MCF 10A (cell line): ENCODE measurements at regions not wholly inside any gene's neighbourhood (a gene's known extent, or its start where the extent isn't known, plus 50 kb on each side); places are given as distances from the start of the nearest gene placed in this dataset.

Experiments
- BruUV-seq: library from RNA; stranded (reverse); fragments of 400-500 nt; replicated peaks from 2 replicates; lab custom pipeline; 2021; lab: Mats Ljungman, UMichigan
- CTCF ChIA-PET: fragments of 300-600 bp; sonication (Branson Sonifier 250); formaldehyde crosslinking; extraction: SDS; loops from one replicate; lab custom pipeline; 2021; ENCODE audit warnings: antibody characterized with exemption, inconsistent platforms; lab: Yijun Ruan, JAX
- POLR2A ChIA-PET: fragments of 300-600, 350-650 bp; sonication (Branson Sonifier 250); formaldehyde crosslinking; extraction: SDS; loops from one replicate; lab custom pipeline; 2020; ENCODE audit warnings: antibody characterized with exemption, inconsistent platforms; lab: Yijun Ruan, JAX
- DNase-seq: peaks from one replicate; pipeline ENCODE4 v3.0.0-alpha.2; 2018; ENCODE audit not compliant: unreplicated experiment
- H3K27ac Mint-ChIP-seq: one replicate; pipeline ENCODE4 v1.8.0; 2022; ENCODE audit warnings: mild to moderate bottlenecking, low read depth, mixed read lengths; ENCODE audit not compliant: unreplicated experiment
- H3K27me3 Mint-ChIP-seq: one replicate; pipeline ENCODE4 v1.8.0; 2022; ENCODE audit warnings: mixed read lengths; ENCODE audit not compliant: insufficient read depth, unreplicated experiment
- H3K36me3 Mint-ChIP-seq: one replicate; pipeline ENCODE4 v1.8.0; 2022; ENCODE audit warnings: mild to moderate bottlenecking, moderate library complexity, mixed read lengths; ENCODE audit not compliant: insufficient read depth, unreplicated experiment
- H3K4me1 Mint-ChIP-seq: one replicate; pipeline ENCODE4 v1.8.0; 2022; ENCODE audit warnings: mixed read lengths; ENCODE audit not compliant: insufficient read depth, unreplicated experiment
- H3K4me3 Mint-ChIP-seq: one replicate; pipeline ENCODE4 v1.8.0; 2022; ENCODE audit warnings: mild to moderate bottlenecking, moderate library complexity, mixed read lengths; ENCODE audit not compliant: unreplicated experiment
- H3K9me3 Mint-ChIP-seq: one replicate; pipeline ENCODE4 v1.8.0; 2022; ENCODE audit warnings: mixed read lengths; ENCODE audit not compliant: unreplicated experiment
- intact Hi-C: fragments of 100-400 bp; cut with micrococcal nuclease; formaldehyde crosslinking; loops from 2 replicates; pipeline ENCODE4 v1.14.1; 2022
- TF ChIP-seq, protein P1 (sequence below): fragments of 200-600 bp; IDR thresholded peaks from one replicate; pipeline ENCODE4 v1.8.0; 2022; ENCODE audit warnings: antibody characterized with exemption, mild to moderate bottlenecking; ENCODE audit not compliant: unreplicated experiment

GRCh38 chr1:71304125-71304524, 223.3 kb upstream of the ZRANB2 start:
- TF ChIP-seq, protein P1, sequence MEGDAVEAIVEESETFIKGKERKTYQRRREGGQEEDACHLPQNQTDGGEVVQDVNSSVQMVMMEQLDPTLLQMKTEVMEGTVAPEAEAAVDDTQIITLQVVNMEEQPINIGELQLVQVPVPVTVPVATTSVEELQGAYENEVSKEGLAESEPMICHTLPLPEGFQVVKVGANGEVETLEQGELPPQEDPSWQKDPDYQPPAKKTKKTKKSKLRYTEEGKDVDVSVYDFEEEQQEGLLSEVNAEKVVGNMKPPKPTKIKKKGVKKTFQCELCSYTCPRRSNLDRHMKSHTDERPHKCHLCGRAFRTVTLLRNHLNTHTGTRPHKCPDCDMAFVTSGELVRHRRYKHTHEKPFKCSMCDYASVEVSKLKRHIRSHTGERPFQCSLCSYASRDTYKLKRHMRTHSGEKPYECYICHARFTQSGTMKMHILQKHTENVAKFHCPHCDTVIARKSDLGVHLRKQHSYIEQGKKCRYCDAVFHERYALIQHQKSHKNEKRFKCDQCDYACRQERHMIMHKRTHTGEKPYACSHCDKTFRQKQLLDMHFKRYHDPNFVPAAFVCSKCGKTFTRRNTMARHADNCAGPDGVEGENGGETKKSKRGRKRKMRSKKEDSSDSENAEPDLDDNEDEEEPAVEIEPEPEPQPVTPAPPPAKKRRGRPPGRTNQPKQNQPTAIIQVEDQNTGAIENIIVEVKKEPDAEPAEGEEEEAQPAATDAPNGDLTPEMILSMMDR: no peak
- H3K4me3 Mint-ChIP-seq: no peak overlapping the region
- H3K27ac Mint-ChIP-seq: peak overlapping the region; percentile 68
- ChIA-PET CTCF (interaction anchor here (0.7 kb wide), 1 partner anchor 1745 kb away, joined by 3 read pairs; no protein-coding TSS in a partner anchor), POLR2A (no interaction called here)
- no peaks in the 10 kb centered on the region for H3K36me3 Mint-ChIP-seq
- peaks cover 24% of the 10 kb centered on the region for H3K4me1 Mint-ChIP-seq
- H3K27me3 Mint-ChIP-seq: no peaks in the 10 kb centered on the region
- no peaks in the 10 kb centered on the region for H3K9me3 Mint-ChIP-seq
- intact Hi-C loops: no loop called here
- no TSS peak for BruUV-seq
- DNase-seq: peak; percentile 42

DNA sequence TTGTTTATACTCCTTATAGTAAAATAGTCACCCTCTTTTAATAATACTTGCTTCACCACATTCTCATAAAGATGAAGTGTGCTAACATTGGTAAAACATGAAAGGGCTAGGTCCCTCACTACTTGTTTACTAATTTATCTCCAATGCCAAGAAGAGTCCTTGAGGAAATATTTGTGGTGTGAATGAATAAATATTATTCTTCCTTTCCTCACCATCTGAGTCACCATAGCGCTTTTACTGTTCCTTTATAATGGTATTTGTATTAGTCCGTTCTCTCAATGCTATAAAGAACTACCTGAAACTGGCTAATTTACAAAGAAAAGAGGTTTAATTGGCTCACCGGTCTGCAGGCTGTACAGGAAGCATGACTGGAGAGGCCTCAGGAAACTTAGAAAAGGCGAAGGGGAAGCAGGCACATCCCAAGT, 222.8 kb upstream of the ZRANB2 start:
- no TSS peak for BruUV-seq
- Mint-ChIP-seq H3K4me3 (no peak overlapping the region), H3K27me3 (no peaks in the 10 kb centered on the region), H3K9me3 (no peaks in the 10 kb centered on the region), H3K27ac (peak overlapping the region; percentile 68), H3K36me3 (no peaks in the 10 kb centered on the region), H3K4me1 (peaks cover 24% of the 10 kb centered on the region)
- TF ChIP-seq, protein P1: no peak
- intact Hi-C loops: no loop called here
- peak; percentile 61 for DNase-seq
- ChIA-PET POLR2A (no interaction called here), CTCF (interaction anchor here (0.7 kb wide), 1 partner anchor 1745 kb away, joined by 3 read pairs; no protein-coding TSS in a partner anchor)

DNA sequence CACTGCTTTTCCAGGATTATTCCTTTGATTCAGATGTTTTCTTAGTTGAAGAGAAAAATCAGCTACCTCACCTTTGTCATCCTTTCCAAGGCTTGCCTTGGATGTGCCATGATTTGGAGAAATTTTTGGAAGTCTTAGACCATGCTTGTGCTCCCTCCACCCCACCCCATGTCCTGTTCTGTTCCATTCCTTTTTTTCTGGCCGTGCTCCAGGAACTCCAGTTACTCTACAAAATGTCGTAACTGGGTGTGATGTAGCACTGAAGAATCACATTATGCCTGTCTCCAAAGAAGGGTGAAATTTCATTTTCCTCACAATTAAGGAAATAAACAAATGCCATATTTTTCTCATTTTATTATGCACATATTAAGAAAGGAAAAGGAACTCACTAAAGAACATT, 217.8 kb upstream of the ZRANB2 start:
- ChIA-PET POLR2A (interaction anchor here (1.0 to 1.1 kb wide), 2 partner anchors 9 to 12 kb away, joined by 3 to 4 read pairs; no protein-coding TSS in a partner anchor), CTCF (interaction anchor here (0.6 to 0.8 kb wide), 2 partner anchors 15 to 16 kb away, joined by 3 to 4 read pairs; no protein-coding TSS in a partner anchor)
- Mint-ChIP-seq H3K4me3 (no peak overlapping the region), H3K27me3 (no peaks in the 10 kb centered on the region), H3K4me1 (peaks cover 14% of the 10 kb centered on the region), H3K9me3 (peaks cover 7% of the 10 kb centered on the region), H3K27ac (peak overlapping the region; percentile 76), H3K36me3 (peaks cover 6% of the 10 kb centered on the region)
- TF ChIP-seq, protein P1: no peak
- peak; percentile 86 for DNase-seq
- BruUV-seq: no TSS peak
- intact Hi-C loops: no loop called here

GRCh38 chr1:71296551-71297134, 215.8 kb upstream of the ZRANB2 start:
- peak; percentile 80 for DNase-seq
- H3K9me3 Mint-ChIP-seq: peaks cover 12% of the 10 kb centered on the region
- ChIA-PET POLR2A (interaction anchor here (0.8 to 1.5 kb wide), 3 partner anchors 11 to 55 kb away, joined by 3 to 4 read pairs (median 4); no protein-coding TSS in a partner anchor), CTCF (interaction anchor here (0.6 kb wide), 1 partner anchor 124 kb away, joined by 3 read pairs; no protein-coding TSS in a partner anchor)
- peaks cover 6% of the 10 kb centered on the region for H3K4me1 Mint-ChIP-seq
- H3K27me3 Mint-ChIP-seq: no peaks in the 10 kb centered on the region
- no TSS peak for BruUV-seq
- H3K27ac Mint-ChIP-seq: no peak overlapping the region
- peaks cover 11% of the 10 kb centered on the region for H3K36me3 Mint-ChIP-seq
- intact Hi-C loops: no loop called here
- H3K4me3 Mint-ChIP-seq: no peak overlapping the region
- TF ChIP-seq, protein P1: no peak
